Activated CD8-positive, alpha-beta T cell treated with anti-CD3 and anti-CD28 coated beads for 36 hours (primary cell): ENCODE measurements at regions not wholly inside any gene's neighbourhood (a gene's known extent, or its start where the extent isn't known, plus 50 kb on each side); places are given as distances from the start of the nearest gene placed in this dataset.
"Not testable (repeated sequence)": the region's sequence is repeated elsewhere in the genome, so short reads cannot be mapped to it uniquely, and the experiment has no call there.

Experiments used
- ATAC-seq: fragments of 200-7000 bp; cut with Tn5 transposase; one replicate; pipeline ENCODE4 v1.10.0; 2021; ENCODE audit warnings: mild to moderate bottlenecking, moderate library complexity
- CTCF ChIA-PET: fragments of 350-600 bp; sonication (Branson Sonifier 250); formaldehyde crosslinking; loops from one replicate; lab custom pipeline; 2021; ENCODE audit warnings: antibody characterized with exemption; lab: Charles Lee
- POLR2A ChIA-PET: fragments of 350-600 bp; sonication (Branson Sonifier 250); formaldehyde crosslinking; loops from one replicate; lab custom pipeline; 2021; ENCODE audit warnings: antibody characterized with exemption; lab: Charles Lee
- DNase-seq: peaks from one replicate; pipeline ENCODE4 v3.0.0-alpha.2; 2020
- H3K27ac Mint-ChIP-seq: one replicate; pipeline ENCODE4 v1.8.0; 2021; ENCODE audit warnings: mild to moderate bottlenecking, mixed read lengths
- H3K27me3 Mint-ChIP-seq: one replicate; pipeline ENCODE4 v1.8.0; 2021; ENCODE audit warnings: mixed read lengths
- H3K36me3 Mint-ChIP-seq: one replicate; pipeline ENCODE4 v1.8.0; 2021; ENCODE audit warnings: low read depth, mixed read lengths
- H3K4me1 Mint-ChIP-seq: one replicate; pipeline ENCODE4 v1.8.0; 2021; ENCODE audit warnings: low read depth, mixed read lengths
- H3K4me3 Mint-ChIP-seq: one replicate; pipeline ENCODE4 v1.8.0; 2021; ENCODE audit warnings: mild to moderate bottlenecking, moderate library complexity, mixed read lengths
- H3K9me3 Mint-ChIP-seq: one replicate; pipeline ENCODE4 v1.8.0; 2021; ENCODE audit warnings: mixed read lengths
- intact Hi-C: fragments of 100-400 bp; cut with micrococcal nuclease; formaldehyde crosslinking; loops from one replicate; pipeline ENCODE4 v1.10.0; 2022
- TF ChIP-seq, protein P1 (sequence below): fragments of 200-600 bp; IDR thresholded peaks from one replicate; pipeline ENCODE4 v1.8.0; 2022; ENCODE audit warnings: antibody characterized with exemption, mild to moderate bottlenecking

GRCh38 chr16:13708347-13709120, 211.4 kb upstream of the ERCC4 start:
- H3K27me3 Mint-ChIP-seq, result no peaks in the 10 kb centered on the region
- ChIA-PET POLR2A (no interaction called here), CTCF (no interaction called here)

DNA sequence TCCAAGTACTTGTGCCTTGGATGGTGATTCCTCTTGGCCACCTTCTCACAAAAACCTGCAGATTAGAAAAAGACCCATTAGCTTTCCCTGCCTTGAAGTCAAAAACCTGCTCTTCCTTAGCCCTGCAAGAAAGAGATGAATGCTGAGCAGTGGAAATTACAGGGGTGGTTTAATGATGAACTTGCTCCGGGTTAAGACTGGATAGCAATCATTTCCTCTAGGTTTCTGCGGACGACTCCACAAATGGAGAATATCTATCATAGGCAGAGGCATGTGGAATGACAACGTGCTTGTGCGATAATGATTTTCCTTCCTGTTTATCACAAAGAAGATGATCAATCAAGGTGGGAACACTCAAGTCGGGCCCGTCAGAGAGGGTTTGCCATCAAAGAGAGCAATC, 201.2 kb upstream of the ERCC4 start:
- no peak for ATAC-seq
- TF ChIP-seq, protein P1, sequence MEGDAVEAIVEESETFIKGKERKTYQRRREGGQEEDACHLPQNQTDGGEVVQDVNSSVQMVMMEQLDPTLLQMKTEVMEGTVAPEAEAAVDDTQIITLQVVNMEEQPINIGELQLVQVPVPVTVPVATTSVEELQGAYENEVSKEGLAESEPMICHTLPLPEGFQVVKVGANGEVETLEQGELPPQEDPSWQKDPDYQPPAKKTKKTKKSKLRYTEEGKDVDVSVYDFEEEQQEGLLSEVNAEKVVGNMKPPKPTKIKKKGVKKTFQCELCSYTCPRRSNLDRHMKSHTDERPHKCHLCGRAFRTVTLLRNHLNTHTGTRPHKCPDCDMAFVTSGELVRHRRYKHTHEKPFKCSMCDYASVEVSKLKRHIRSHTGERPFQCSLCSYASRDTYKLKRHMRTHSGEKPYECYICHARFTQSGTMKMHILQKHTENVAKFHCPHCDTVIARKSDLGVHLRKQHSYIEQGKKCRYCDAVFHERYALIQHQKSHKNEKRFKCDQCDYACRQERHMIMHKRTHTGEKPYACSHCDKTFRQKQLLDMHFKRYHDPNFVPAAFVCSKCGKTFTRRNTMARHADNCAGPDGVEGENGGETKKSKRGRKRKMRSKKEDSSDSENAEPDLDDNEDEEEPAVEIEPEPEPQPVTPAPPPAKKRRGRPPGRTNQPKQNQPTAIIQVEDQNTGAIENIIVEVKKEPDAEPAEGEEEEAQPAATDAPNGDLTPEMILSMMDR, result no peak
- Mint-ChIP-seq H3K27me3 (no peaks in the 10 kb centered on the region), H3K4me1 (no peaks in the 10 kb centered on the region), H3K4me3 (no peak overlapping the region), H3K9me3 (no peaks in the 10 kb centered on the region), H3K36me3 (no peaks in the 10 kb centered on the region), H3K27ac (no peak overlapping the region)
- intact Hi-C loops, result no loop called here
- POLR2A ChIA-PET, result no interaction called here
- DNase-seq, result no peak
- CTCF ChIA-PET, result no interaction called here

More at GRCh38 chr16:13708347-13709120, 211.4 kb upstream of the ERCC4 start:
- no peaks in the 10 kb centered on the region for H3K4me1 Mint-ChIP-seq
- DNase-seq (no peak), ATAC-seq (no peak)
- intact Hi-C loops, result no loop called here
- H3K4me3 Mint-ChIP-seq, result no peak overlapping the region
- TF ChIP-seq, protein P1, result no peak
- H3K27ac Mint-ChIP-seq, result no peak overlapping the region
- no peaks in the 10 kb centered on the region for H3K36me3 Mint-ChIP-seq
- H3K9me3 Mint-ChIP-seq, result peaks cover 10% of the 10 kb centered on the region

- ChIA-PET CTCF (no interaction called here), POLR2A (no interaction called here)
- no peak overlapping the region for H3K27ac Mint-ChIP-seq
- no peak for DNase-seq
- TF ChIP-seq, protein P1, result no peak
- H3K4me3 Mint-ChIP-seq, result no peak overlapping the region
- H3K4me1 Mint-ChIP-seq, result no peaks in the 10 kb centered on the region
- H3K9me3 Mint-ChIP-seq, result peaks cover 21% of the 10 kb centered on the region
- H3K27me3 Mint-ChIP-seq, result no peaks in the 10 kb centered on the region
- H3K36me3 Mint-ChIP-seq, result no peaks in the 10 kb centered on the region
- no peak for ATAC-seq
- intact Hi-C loops, result no loop called here
These were observed 192.0 kb upstream of the ERCC4 start for GRCh38 chr16:13727943-13728342.

- intact Hi-C loops, result no loop called here
- H3K9me3 Mint-ChIP-seq, result peaks cover 8% of the 10 kb centered on the region
- no peak overlapping the region for H3K4me3 Mint-ChIP-seq
- DNase-seq, result no peak
- no peaks in the 10 kb centered on the region for H3K4me1 Mint-ChIP-seq
- ChIA-PET POLR2A (no interaction called here), CTCF (no interaction called here)
- no peak overlapping the region for H3K27ac Mint-ChIP-seq
- no peaks in the 10 kb centered on the region for H3K27me3 Mint-ChIP-seq
- no peak for ATAC-seq
- TF ChIP-seq, protein P1, result no peak
- no peaks in the 10 kb centered on the region for H3K36me3 Mint-ChIP-seq
These were observed 186.4 kb upstream of the ERCC4 start for GRCh38 chr16:13733561-13733960.

DNA sequence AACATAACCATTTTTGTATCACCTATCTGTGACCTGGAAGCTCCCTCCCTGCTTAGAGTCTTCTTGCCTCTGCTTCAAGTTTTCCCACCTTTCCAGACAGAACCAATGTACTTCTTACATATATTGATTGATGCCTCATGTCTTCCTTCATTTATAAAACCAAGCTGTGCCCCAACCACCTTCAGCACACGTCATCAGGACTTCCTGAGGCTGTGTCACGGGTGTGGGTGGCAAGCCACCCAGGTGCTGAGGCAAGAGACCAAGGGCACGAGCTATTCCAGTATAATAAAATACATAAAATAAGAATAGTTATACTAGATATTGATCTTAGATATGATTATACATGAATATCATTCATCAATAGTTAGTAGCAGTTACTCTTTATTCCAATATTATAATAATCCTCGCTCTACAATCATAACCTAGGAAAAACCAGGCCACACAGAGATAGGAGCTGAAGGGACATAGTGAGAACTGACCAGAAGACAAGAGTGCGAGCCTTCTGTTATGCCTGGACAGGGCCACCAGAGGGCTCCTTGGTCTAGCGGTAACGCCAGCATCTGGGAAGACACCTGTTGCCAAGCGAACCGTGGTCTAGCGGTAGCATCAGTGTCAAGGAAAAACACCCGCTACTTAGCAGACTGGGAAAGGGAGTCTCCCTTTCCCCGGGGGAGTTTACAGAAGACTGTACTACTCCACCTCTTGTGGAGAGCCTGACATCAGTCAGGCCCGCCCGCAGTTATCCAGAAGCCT, 180.2 kb upstream of the ERCC4 start:
- H3K4me3 Mint-ChIP-seq, H3K9me3 Mint-ChIP-seq, intact Hi-C loops, POLR2A ChIA-PET, DNase-seq, ATAC-seq, H3K36me3 Mint-ChIP-seq, H3K27ac Mint-ChIP-seq, H3K4me1 Mint-ChIP-seq, H3K27me3 Mint-ChIP-seq: not testable (repeated sequence)
- CTCF ChIA-PET, result interaction anchor here (1.4 kb wide), 1 partner anchor 180 kb away, joined by 3 read pairs; the partner anchor contains the start of gene ERCC4
